HG03039 (cell line): ENCODE measurements at regions not wholly inside any gene's neighbourhood (a gene's known extent, or its start where the extent isn't known, plus 50 kb on each side); places are given as distances from the start of the nearest gene placed in this dataset.
"Not testable (repeated sequence)": the region's sequence is repeated elsewhere in the genome, so short reads cannot be mapped to it uniquely, and the experiment has no call there.

Source experiments
- ATAC-seq: cut with Tn5 transposase; IDR thresholded peaks from one replicate; pipeline ENCODE4 v1.9.1; 2021; ENCODE audit warnings: mild to moderate bottlenecking, moderate library complexity; ENCODE audit not compliant: unreplicated experiment

DNA sequence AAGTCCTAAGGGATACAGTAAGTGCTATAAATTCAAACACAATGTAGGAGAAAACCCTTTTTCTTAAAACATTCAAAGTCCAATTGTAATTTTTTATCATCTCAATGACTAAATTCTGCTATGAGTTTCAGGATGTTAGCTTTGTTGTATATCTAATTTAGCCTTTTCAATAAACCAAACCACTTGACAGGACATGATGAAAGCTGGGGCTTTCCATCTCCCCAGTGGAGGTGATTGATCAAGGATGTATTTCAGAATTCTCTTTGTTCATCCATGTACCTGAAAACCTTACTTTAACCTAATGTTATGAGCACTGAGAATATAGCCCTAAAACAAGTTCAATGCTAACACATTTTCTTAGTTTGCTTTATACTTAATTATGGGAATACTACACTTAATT, 639.0 kb upstream of the ITGA1 start:
- no peak for ATAC-seq

- no peak for ATAC-seq
These were observed 637.2 kb upstream of the ITGA1 start for GRCh38 chr5:52150501-52150900.

DNA sequence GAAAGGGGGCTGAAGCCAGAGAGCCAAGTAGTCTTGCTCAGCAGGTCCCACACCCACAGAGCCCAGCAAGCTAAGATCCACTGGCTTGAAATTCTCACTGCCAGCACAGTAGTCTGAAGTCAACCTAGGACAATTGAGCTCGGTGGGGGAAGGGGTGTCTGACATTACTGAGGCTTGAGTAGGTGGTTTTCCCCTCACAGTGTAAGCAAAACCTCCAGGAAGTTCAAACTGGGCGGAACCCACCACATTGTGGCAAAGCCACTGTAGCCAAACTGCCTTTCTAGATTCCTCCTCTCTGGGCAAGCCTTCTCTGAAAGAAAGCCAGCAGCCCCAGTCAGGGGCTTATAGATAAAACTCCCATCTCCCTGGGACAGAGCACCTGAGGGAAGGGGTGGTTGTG, 630.9 kb upstream of the ITGA1 start:
- not testable (repeated sequence) for ATAC-seq

GRCh38 chr5:52165806-52166205, 621.9 kb upstream of the ITGA1 start:
- not testable (repeated sequence) for ATAC-seq

DNA sequence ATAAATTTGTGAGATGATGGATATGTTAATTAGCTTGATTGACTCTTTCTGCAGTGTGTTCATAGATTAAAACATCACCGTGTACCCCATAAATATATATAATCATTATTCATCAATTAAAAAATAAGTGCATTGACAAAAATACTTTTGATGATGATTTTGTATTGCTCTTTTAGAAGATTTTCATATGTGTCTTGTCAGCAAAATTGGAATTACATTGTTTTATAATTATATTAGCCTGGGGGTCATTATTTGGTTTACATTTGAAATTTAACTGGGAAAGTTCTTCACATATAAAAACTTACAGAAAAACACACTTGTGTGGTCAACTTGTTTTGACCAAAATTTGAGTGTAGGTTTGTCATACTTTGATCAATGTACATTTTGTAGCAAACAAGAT, 614.6 kb upstream of the ITGA1 start:
- ATAC-seq = no peak

- ATAC-seq = no peak
These were observed 610.5 kb upstream of the ITGA1 start for GRCh38 chr5:52177193-52177592.

- no peak for ATAC-seq
These were observed 606.3 kb upstream of the ITGA1 start for GRCh38 chr5:52181403-52181802.

DNA sequence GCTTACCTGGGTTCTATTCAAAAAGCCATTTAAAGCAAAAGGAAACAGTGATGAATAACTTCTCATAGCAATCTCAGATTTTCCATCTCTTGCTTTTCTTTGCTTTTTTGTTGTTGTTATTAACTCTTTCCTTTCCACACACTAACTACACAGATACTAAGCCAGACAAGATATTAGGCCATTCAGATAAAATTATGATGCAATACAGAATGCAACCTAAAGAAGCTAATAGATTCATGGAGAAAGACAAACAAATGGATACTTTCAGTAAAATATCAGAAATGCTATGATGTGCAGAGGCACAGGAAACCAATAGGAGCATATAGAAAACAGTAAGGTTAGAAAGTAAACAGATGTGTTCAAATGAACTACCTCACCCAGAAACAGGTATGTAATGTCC, 597.0 kb upstream of the ITGA1 start:
- no peak for ATAC-seq

DNA sequence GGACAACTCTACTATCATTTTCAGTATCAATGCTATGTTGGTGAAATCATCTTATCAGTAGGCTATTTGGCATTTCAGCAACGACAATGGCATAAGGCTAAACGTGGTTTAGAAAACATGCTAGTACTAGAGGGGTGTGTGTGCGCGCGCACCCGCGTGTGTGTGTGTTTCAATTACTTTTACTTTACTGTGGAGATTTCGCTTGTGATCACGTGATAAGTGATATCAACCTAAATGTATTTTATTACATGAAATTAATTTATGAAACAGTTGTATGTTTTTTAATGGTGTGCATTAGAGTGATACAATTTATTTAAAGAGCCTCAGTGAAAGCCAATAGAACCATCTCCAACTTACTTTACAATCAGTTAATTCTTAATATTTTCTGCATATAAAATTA, 587.9 kb upstream of the ITGA1 start:
- no peak for ATAC-seq

GRCh38 chr5:52202256-52202655, 585.5 kb upstream of the ITGA1 start:
- ATAC-seq = no peak

DNA sequence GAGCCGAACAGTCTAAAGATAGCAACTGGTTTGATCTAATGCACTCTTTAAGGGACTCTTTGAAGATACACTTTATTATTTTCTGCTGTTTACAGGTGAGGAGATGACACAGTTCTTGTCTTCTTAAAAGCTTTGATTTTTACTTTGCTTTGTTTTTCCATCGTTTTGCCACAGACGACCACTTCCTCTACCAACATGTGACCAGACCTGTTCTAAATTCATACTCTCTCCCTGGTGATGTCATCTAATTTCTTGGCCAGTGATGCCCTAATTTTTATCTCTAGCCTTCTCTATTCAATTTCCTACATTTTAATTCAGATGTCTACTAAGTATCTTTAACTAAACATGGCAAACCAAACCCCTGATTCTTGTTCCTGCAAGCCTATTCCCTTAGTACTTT, 583.4 kb upstream of the ITGA1 start:
- ATAC-seq = no peak
